ENCODE measurements at regions not wholly inside any gene's neighbourhood (a gene's known extent, or its start where the extent isn't known, plus 50 kb on each side); places are given as distances from the start of the nearest gene placed in this dataset.

DNA sequence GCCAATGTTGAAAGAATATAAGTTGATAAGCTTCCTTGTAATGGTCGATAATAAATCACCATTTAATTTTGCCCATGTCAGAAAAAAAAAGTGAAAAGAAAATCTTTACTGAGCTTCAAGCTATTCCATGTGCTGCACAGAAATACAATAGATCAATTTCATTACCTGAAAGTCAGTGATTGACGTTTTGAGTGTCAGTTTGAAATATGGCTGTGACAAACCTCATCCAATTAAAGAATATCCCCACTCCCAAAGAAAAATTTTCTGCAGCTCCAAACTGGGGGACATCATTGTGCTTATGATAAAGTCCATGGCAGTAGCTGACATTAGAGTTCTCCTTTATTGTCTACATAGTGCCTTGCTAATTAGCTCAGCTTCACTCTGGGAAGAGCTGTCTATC lies 184.8 kb upstream of the RPRM start (continued):
- TF ChIP-seq, protein P1, sequence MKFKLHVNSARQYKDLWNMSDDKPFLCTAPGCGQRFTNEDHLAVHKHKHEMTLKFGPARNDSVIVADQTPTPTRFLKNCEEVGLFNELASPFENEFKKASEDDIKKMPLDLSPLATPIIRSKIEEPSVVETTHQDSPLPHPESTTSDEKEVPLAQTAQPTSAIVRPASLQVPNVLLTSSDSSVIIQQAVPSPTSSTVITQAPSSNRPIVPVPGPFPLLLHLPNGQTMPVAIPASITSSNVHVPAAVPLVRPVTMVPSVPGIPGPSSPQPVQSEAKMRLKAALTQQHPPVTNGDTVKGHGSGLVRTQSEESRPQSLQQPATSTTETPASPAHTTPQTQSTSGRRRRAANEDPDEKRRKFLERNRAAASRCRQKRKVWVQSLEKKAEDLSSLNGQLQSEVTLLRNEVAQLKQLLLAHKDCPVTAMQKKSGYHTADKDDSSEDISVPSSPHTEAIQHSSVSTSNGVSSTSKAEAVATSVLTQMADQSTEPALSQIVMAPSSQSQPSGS (IDR thresholded peaks at IDR 0.05; ENCODE audit: low read length), result no peak
- TF ChIP-seq TAF7 (optimal IDR thresholded peaks at IDR 0.05; ENCODE audit: borderline replicate concordance, low read depth, low read length) (no peak), HDAC6 (IDR thresholded peaks at IDR 0.05; ENCODE audit: low read depth, low read length) (no peak), CREB1 (IDR thresholded peaks at IDR 0.05) (no peak), CHD1 (IDR thresholded peaks at IDR 0.05; ENCODE audit: low read depth, low read length) (no peak)
